Fibroblast of lung (primary cell): ENCODE measurements at regions not wholly inside any gene's neighbourhood (a gene's known extent, or its start where the extent isn't known, plus 50 kb on each side); places are given as distances from the start of the nearest gene placed in this dataset.

ENCODE experiments used
- EZH2 ChIP-seq: IDR thresholded peaks from 2 replicates; pipeline ENCODE4 v1.5.1; 2012; ENCODE audit warnings: low read length, control low read depth, mild to moderate bottlenecking; ENCODE audit errors: missing control alignments
- TF ChIP-seq, protein P1 (sequence below), 2 donors: IDR thresholded peaks in 1 of 2; conservative IDR thresholded peaks in 1 of 2; 1 replicate in 1 of 2; 2 replicates in 1 of 2; pipeline ENCODE4 v1.5.1; 2011 to 2012; ENCODE audit warnings: low read length in 2 of 2, control low read depth in 1 of 2, inconsistent platforms in 1 of 2, low read depth in 1 of 2, mild to moderate bottlenecking in 1 of 2

GRCh38 chr5:173703466-173703865, 87.0 kb upstream of the BOD1 start:
- TF ChIP-seq, protein P1, sequence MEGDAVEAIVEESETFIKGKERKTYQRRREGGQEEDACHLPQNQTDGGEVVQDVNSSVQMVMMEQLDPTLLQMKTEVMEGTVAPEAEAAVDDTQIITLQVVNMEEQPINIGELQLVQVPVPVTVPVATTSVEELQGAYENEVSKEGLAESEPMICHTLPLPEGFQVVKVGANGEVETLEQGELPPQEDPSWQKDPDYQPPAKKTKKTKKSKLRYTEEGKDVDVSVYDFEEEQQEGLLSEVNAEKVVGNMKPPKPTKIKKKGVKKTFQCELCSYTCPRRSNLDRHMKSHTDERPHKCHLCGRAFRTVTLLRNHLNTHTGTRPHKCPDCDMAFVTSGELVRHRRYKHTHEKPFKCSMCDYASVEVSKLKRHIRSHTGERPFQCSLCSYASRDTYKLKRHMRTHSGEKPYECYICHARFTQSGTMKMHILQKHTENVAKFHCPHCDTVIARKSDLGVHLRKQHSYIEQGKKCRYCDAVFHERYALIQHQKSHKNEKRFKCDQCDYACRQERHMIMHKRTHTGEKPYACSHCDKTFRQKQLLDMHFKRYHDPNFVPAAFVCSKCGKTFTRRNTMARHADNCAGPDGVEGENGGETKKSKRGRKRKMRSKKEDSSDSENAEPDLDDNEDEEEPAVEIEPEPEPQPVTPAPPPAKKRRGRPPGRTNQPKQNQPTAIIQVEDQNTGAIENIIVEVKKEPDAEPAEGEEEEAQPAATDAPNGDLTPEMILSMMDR (conservative IDR thresholded peaks at IDR 0.05 in 1 of 2, IDR thresholded peaks at IDR 0.05 in 1 of 2; ENCODE audit: low read depth in 1 of 2, low read length in 2 of 2) = no peak
- no peak for TF ChIP-seq EZH2
